Loucy (cell line): ENCODE measurements at regions not wholly inside any gene's neighbourhood (a gene's known extent, or its start where the extent isn't known, plus 50 kb on each side); places are given as distances from the start of the nearest gene placed in this dataset.

ENCODE experiments used
- H2AFZ ChIP-seq: fragments of 200-600 bp; sonication (generic); 2 replicates; pipeline ENCODE4 v1.6.0; 2016; ENCODE audit warnings: antibody characterized with exemption, mild to moderate bottlenecking, low read length, moderate library complexity
- H3F3A ChIP-seq: fragments of 200-600 bp; 2 replicates; pipeline ENCODE4 v1.6.0; 2016; ENCODE audit warnings: antibody characterized with exemption, low read depth, mild to moderate bottlenecking
- H3K27me3 ChIP-seq: fragments of 200-600 bp; sonication (generic); 2 replicates; pipeline ENCODE4 v1.6.1; 2014; ENCODE audit warnings: low read length, mild to moderate bottlenecking; ENCODE audit not compliant: insufficient read depth, poor library complexity, severe bottlenecking
- H3K36me3 ChIP-seq: fragments of 200-600 bp; sonication (generic); 2 replicates; pipeline ENCODE4 v1.6.1; 2016; ENCODE audit warnings: low read length; ENCODE audit not compliant: insufficient read depth
- H3K4me1 ChIP-seq: fragments of 200-600 bp; sonication (generic); 2 replicates; pipeline ENCODE4 v1.5.1; 2014; ENCODE audit warnings: low read length, mild to moderate bottlenecking; ENCODE audit not compliant: insufficient read depth, poor library complexity, severe bottlenecking
- H3K4me2 ChIP-seq: fragments of 200-600 bp; sonication (generic); 2 replicates; pipeline ENCODE4 v1.6.0; 2014; ENCODE audit warnings: antibody characterized with exemption, low read length, low read depth, mild to moderate bottlenecking; ENCODE audit not compliant: poor library complexity, severe bottlenecking
- H3K4me3 ChIP-seq: fragments of 200-600 bp; sonication (generic); 2 replicates; pipeline ENCODE4 v1.5.1; 2014; ENCODE audit warnings: low read length, mild to moderate bottlenecking, mixed read lengths; ENCODE audit not compliant: poor library complexity, severe bottlenecking
- H3K79me2 ChIP-seq: fragments of 200-600 bp; sonication (generic); 2 replicates; pipeline ENCODE4 v1.6.1; 2014; ENCODE audit warnings: low read length; ENCODE audit not compliant: insufficient read depth
- H3K9ac ChIP-seq: fragments of 200-600 bp; sonication (generic); 2 replicates; pipeline ENCODE4 v1.6.0; 2014; ENCODE audit warnings: mild to moderate bottlenecking, low read depth, low read length, moderate library complexity; ENCODE audit not compliant: poor library complexity, severe bottlenecking
- H3K9me2 ChIP-seq: fragments of 200-600 bp; sonication (generic); replicated peaks from 2 replicates; pipeline ENCODE4 v1.6.1; 2016; ENCODE audit warnings: low read depth, low read length, mixed read lengths
- H3K9me3 ChIP-seq: fragments of 200-600 bp; sonication (generic); 2 replicates; pipeline ENCODE4 v1.6.1; 2014; ENCODE audit warnings: mild to moderate bottlenecking, antibody characterized with exemption, low read length, low read depth; ENCODE audit not compliant: insufficient read depth
- H4K20me1 ChIP-seq: fragments of 200-600 bp; sonication (generic); 2 replicates; pipeline ENCODE4 v1.6.0; 2014; ENCODE audit warnings: antibody characterized with exemption, low read length, mild to moderate bottlenecking; ENCODE audit not compliant: insufficient read depth, poor library complexity, severe bottlenecking
- CTCF ChIP-seq: fragments of 200-600 bp; sonication (generic); conservative IDR thresholded peaks from 2 replicates; pipeline ENCODE4 v1.5.1; 2014; ENCODE audit warnings: mild to moderate bottlenecking, antibody characterized with exemption, low read length
- EZH2phosphoT487 ChIP-seq: fragments of 200-600 bp; IDR thresholded peaks from 2 replicates; pipeline ENCODE4 v1.6.1; 2018; ENCODE audit warnings: antibody characterized with exemption, mild to moderate bottlenecking, moderate library complexity, borderline replicate concordance

DNA sequence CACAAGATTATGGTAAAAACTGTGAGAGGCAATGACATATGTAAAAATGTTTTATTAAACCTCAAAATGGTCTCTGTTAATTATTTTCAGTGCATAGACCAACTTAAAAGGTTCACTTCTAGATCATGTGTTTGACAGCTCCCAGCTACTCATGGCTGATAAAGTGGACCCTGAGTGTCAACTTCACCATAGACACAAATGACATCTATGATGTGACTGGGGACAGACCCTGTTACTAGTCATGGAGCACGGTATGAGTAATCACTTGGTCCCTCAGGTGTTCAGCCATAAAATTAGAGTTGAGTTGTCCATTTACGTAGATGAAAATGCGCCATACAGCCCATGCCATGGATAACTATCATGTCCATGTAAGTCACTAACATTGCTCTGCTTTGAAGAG is 199.8 kb downstream of the ZNF365 start:
- Histone ChIP-seq H3K4me2 (no peak overlapping the region), H2AFZ (no peak overlapping the region), H3K9me3 (no peaks in the 10 kb centered on the region), H3K27me3 (no peaks in the 10 kb centered on the region), H3K4me3 (no peak overlapping the region), H3K79me2 (no peaks in the 10 kb centered on the region), H3K36me3 (no peaks in the 10 kb centered on the region), H3K9ac (no peak overlapping the region), H3K4me1 (no peaks in the 10 kb centered on the region), H4K20me1 (no peaks in the 10 kb centered on the region), H3F3A (no peaks in the 10 kb centered on the region), H3K9me2 (no peaks in the 10 kb centered on the region)
- no peak for TF ChIP-seq EZH2phosphoT487
- TF ChIP-seq CTCF = no peak

DNA sequence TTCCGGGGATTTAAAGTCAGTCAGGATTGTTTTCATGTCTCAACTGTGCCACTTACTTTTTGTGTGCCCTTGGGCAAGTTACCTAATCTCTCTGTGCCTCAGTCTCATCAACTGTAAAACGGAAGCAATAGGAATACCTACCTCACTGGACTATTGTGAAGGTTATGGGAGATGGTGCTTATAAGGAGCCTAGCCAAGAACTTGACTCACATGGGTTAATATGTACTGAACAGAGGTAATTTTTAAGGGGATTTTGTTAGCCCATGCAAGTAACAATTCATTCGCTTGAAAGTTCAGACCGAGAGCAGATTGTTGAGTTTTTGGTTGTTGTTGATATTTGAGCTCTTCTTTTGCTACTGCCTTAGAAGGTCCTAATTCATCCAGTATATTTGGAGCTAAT is 202.9 kb downstream of the ZNF365 start:
- H3K9me2 ChIP-seq = no peaks in the 10 kb centered on the region
- no peaks in the 10 kb centered on the region for H3K27me3 ChIP-seq
- no peak overlapping the region for H2AFZ ChIP-seq
- no peaks in the 10 kb centered on the region for H3F3A ChIP-seq
- no peak overlapping the region for H3K4me3 ChIP-seq
- TF ChIP-seq EZH2phosphoT487 (no peak), CTCF (no peak)
- H4K20me1 ChIP-seq = no peaks in the 10 kb centered on the region
- H3K9ac ChIP-seq = no peak overlapping the region
- H3K79me2 ChIP-seq = no peaks in the 10 kb centered on the region
- no peaks in the 10 kb centered on the region for H3K9me3 ChIP-seq
- no peaks in the 10 kb centered on the region for H3K4me1 ChIP-seq
- no peaks in the 10 kb centered on the region for H3K36me3 ChIP-seq
- H3K4me2 ChIP-seq = no peak overlapping the region

GRCh38 chr10:62577666-62578291 is 203.6 kb downstream of the ZNF365 start:
- no peaks in the 10 kb centered on the region for H3K9me3 ChIP-seq
- no peak overlapping the region for H3K9ac ChIP-seq
- H3K4me3 ChIP-seq = no peak overlapping the region
- H3K4me2 ChIP-seq = no peak overlapping the region
- no peak overlapping the region for H2AFZ ChIP-seq
- TF ChIP-seq CTCF = no peak
- TF ChIP-seq EZH2phosphoT487 = no peak
- H3K9me2 ChIP-seq = no peaks in the 10 kb centered on the region
- no peaks in the 10 kb centered on the region for H3K4me1 ChIP-seq
- no peaks in the 10 kb centered on the region for H3K27me3 ChIP-seq
- H3K36me3 ChIP-seq = no peaks in the 10 kb centered on the region
- no peaks in the 10 kb centered on the region for H3F3A ChIP-seq
- no peaks in the 10 kb centered on the region for H4K20me1 ChIP-seq
- no peaks in the 10 kb centered on the region for H3K79me2 ChIP-seq
